Mesenchymal stem cell (in vitro differentiated cells and primary cell): ENCODE measurements at regions not wholly inside any gene's neighbourhood (a gene's known extent, or its start where the extent isn't known, plus 50 kb on each side); places are given as distances from the start of the nearest gene placed in this dataset.
A peak's percentile ranks its signal among the peaks of the same experiment; 100 is the strongest.

Experiments used
- DNase-seq: peaks from one replicate; pipeline ENCODE4 v3.0.0-alpha.2; 2013
- H2AFZ ChIP-seq: one replicate; pipeline ENCODE4 v1.6.1; 2013; ENCODE audit warnings: low read depth, mild to moderate bottlenecking, control low read depth, inconsistent platforms, low read length, moderate library complexity
- H2AK5ac ChIP-seq: 2 replicates; pipeline ENCODE4 v1.6.1; 2013; ENCODE audit warnings: low read length, moderate library complexity, mild to moderate bottlenecking, inconsistent platforms; ENCODE audit not compliant: severe bottlenecking
- H2BK120ac ChIP-seq: one replicate; pipeline ENCODE4 v1.6.1; 2013; ENCODE audit warnings: low read depth, mild to moderate bottlenecking, inconsistent platforms, low read length, moderate library complexity
- H2BK12ac ChIP-seq, 2 experiments: one replicate each; pipeline ENCODE4 v1.6.1; 2013; ENCODE audit warnings: inconsistent platforms in 2 of 2, low read length in 2 of 2, mild to moderate bottlenecking in 2 of 2, moderate library complexity in 2 of 2, control low read depth in 1 of 2
- H2BK15ac ChIP-seq: one replicate; pipeline ENCODE4 v1.6.1; 2013; ENCODE audit warnings: mild to moderate bottlenecking, low read depth, inconsistent platforms; ENCODE audit not compliant: poor library complexity, severe bottlenecking
- H2BK5ac ChIP-seq: 2 replicates; pipeline ENCODE4 v1.6.1; 2013; ENCODE audit warnings: low read depth, mild to moderate bottlenecking, low read length, control low read depth, inconsistent platforms; ENCODE audit not compliant: poor library complexity, severe bottlenecking
- H3K14ac ChIP-seq, 2 experiments: one replicate each; pipeline ENCODE4 v1.6.1; 2013; ENCODE audit warnings: inconsistent platforms in 2 of 2, low read length in 2 of 2, control low read depth in 1 of 2, mild to moderate bottlenecking in 1 of 2, moderate library complexity in 1 of 2
- H3K18ac ChIP-seq, 2 experiments: one replicate each; pipeline ENCODE4 v1.6.1; 2013; ENCODE audit warnings: inconsistent platforms in 2 of 2, low read length in 2 of 2, control low read depth in 1 of 2, low read depth in 1 of 2, mild to moderate bottlenecking in 1 of 2
- H3K23ac ChIP-seq, 2 experiments: one replicate each; pipeline ENCODE4 v1.6.1; 2013; ENCODE audit warnings: inconsistent platforms in 2 of 2, low read length in 2 of 2, mild to moderate bottlenecking in 2 of 2, moderate library complexity in 2 of 2, control low read depth in 1 of 2
- H3K27ac ChIP-seq: 2 replicates; pipeline ENCODE4 v1.5.1; 2013; ENCODE audit warnings: mild to moderate bottlenecking, moderate library complexity, low read length, control low read depth, inconsistent platforms; ENCODE audit not compliant: poor library complexity, severe bottlenecking
- H3K27me3 ChIP-seq, 2 experiments: 2 replicates each; pipeline versions ENCODE4 v1.6.1 to v1.7.0; 2013; ENCODE audit warnings: low read length in 2 of 2, mild to moderate bottlenecking in 2 of 2, moderate library complexity in 2 of 2, control low read depth in 1 of 2, inconsistent platforms in 1 of 2; ENCODE audit not compliant: control insufficient read depth in 1 of 2, insufficient read depth in 1 of 2
- H3K36me3 ChIP-seq, 2 experiments: 2 replicates each; pipeline versions ENCODE4 v1.6.1 to v1.7.0; 2013; ENCODE audit warnings: low read length in 2 of 2, control low read depth in 1 of 2, inconsistent platforms in 1 of 2, low read depth in 1 of 2, mild to moderate bottlenecking in 1 of 2; ENCODE audit not compliant: insufficient read depth in 2 of 2, control insufficient read depth in 1 of 2
- H3K4ac ChIP-seq, 2 experiments: one replicate each; pipeline ENCODE4 v1.6.1; 2013; ENCODE audit warnings: inconsistent platforms in 2 of 2, low read length in 2 of 2, mild to moderate bottlenecking in 2 of 2, moderate library complexity in 2 of 2, control low read depth in 1 of 2, low read depth in 1 of 2
- H3K4me1 ChIP-seq: 2 replicates; pipeline ENCODE4 v1.6.1; 2013; ENCODE audit warnings: low read depth, low read length, control low read depth; ENCODE audit not compliant: control insufficient read depth, insufficient read depth
- H3K4me2 ChIP-seq: 2 replicates; pipeline ENCODE4 v1.6.1; 2013; ENCODE audit warnings: low read length, mild to moderate bottlenecking, inconsistent platforms; ENCODE audit not compliant: poor library complexity, severe bottlenecking
- H3K4me3 ChIP-seq, 2 experiments: 2 replicates each; pipeline versions ENCODE4 v1.5.1 to v1.7.0; 2013; ENCODE audit warnings: low read length in 2 of 2, mild to moderate bottlenecking in 2 of 2, control low read depth in 1 of 2, low read depth in 1 of 2; ENCODE audit not compliant: insufficient read depth in 1 of 2
- H3K79me1 ChIP-seq: replicated peaks from 2 replicates; pipeline ENCODE4 v1.6.1; 2013; ENCODE audit warnings: mild to moderate bottlenecking, control low read depth, low read length, inconsistent platforms; ENCODE audit not compliant: poor library complexity, severe bottlenecking
- H3K9ac ChIP-seq: 2 replicates; pipeline ENCODE4 v1.7.0; 2013; ENCODE audit warnings: mild to moderate bottlenecking, low read length, moderate library complexity
- H3K9me3 ChIP-seq: 2 replicates; pipeline ENCODE4 v1.7.0; 2013; ENCODE audit warnings: mild to moderate bottlenecking, low read length; ENCODE audit not compliant: control insufficient read depth
- H4K8ac ChIP-seq: one replicate; pipeline ENCODE4 v1.6.1; 2013; ENCODE audit warnings: inconsistent platforms, mild to moderate bottlenecking, low read length, moderate library complexity
- H4K91ac ChIP-seq: one replicate; pipeline ENCODE4 v1.6.1; 2013; ENCODE audit warnings: mild to moderate bottlenecking, low read length, inconsistent platforms
- WGBS: methylation state at CpG from one replicate; pipeline ENCODE4 v1.1.7; 2013; ENCODE audit warnings: mixed read lengths; 5-methylcytosine and 5-hydroxymethylcytosine counted together

DNA sequence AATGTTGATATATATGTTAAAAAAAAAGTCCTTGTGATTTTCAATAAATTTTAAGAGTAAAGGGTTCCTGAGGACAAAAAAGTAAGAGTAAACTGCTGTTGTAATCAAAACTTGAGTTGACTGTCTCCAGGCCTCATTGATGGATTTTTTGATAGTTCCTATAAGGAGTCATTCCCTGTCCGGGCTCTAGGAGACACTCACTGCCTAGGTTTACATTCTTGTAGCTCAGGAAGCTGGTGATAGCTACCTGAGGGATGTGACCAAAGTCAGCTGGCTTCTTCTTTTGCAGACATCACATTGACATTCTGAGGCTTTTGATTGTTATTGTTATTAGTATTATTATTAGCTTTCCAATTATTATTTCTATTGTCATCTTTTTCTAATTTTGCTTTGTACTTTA, 116.5 kb upstream of the FBXL7 start:
- Histone ChIP-seq H3K9ac (no peak overlapping the region), H3K18ac (no peak overlapping the region), H2BK120ac (no peak overlapping the region), H3K27me3 (peaks cover 0 to 3% of the 10 kb centered on the region in 2 experiments), H2AK5ac (no peak overlapping the region), H3K27ac (no peak overlapping the region), H4K8ac (no peak overlapping the region), H3K4ac (no peak overlapping the region), H3K14ac (no peak overlapping the region), H3K9me3 (no peaks in the 10 kb centered on the region), H2BK5ac (no peak overlapping the region), H3K79me1 (no peaks in the 10 kb centered on the region), H3K4me1 (no peaks in the 10 kb centered on the region), H2AFZ (no peak overlapping the region), H3K4me2 (no peak overlapping the region), H3K4me3 (no peak overlapping the region), H2BK15ac (no peak overlapping the region), H2BK12ac (no peak overlapping the region), H3K36me3 (no peaks in the 10 kb centered on the region), H3K23ac (no peak overlapping the region), H4K91ac (no peak overlapping the region)
- 18% methylated on average over 1 of the region's 1 CpG for WGBS
- DNase-seq = peak; percentile 8

DNA sequence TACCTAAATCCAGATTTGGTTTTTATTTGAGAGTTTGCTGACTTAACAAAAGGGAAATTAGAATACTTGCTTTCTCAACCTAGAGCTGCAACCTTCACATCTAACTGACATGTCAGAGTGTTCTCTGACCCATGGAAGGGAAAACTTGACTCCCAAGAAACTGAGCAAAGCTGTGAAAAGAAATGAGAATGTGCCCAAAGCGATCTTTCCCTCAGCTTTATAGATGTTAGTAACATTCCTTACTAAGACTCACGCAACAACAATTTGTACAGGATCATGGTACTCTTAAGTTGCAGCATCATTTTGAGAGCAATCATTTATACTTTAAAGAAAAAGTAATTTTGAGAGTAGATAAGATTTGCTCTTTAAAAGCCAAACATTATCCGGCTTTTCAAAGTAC, 117.0 kb upstream of the FBXL7 start:
- H3K9ac ChIP-seq = no peak overlapping the region
- no peaks in the 10 kb centered on the region for H3K4me1 ChIP-seq
- no peak for DNase-seq
- no peak overlapping the region for H3K14ac ChIP-seq
- no peak overlapping the region for H4K91ac ChIP-seq
- no peak overlapping the region for H3K27ac ChIP-seq
- no peaks in the 10 kb centered on the region for H3K79me1 ChIP-seq
- no peaks in the 10 kb centered on the region for H3K36me3 ChIP-seq
- H3K18ac ChIP-seq = no peak overlapping the region
- no peak overlapping the region for H3K23ac ChIP-seq
- no peak overlapping the region for H2AK5ac ChIP-seq
- H2AFZ ChIP-seq = no peak overlapping the region
- H4K8ac ChIP-seq = no peak overlapping the region
- H3K4me2 ChIP-seq = no peak overlapping the region
- H3K4ac ChIP-seq = no peak overlapping the region
- no peaks in the 10 kb centered on the region for H3K9me3 ChIP-seq
- no peak overlapping the region for H2BK15ac ChIP-seq
- no peak overlapping the region for H2BK5ac ChIP-seq
- H3K27me3 ChIP-seq = peaks cover 0 to 3% of the 10 kb centered on the region in 2 experiments
- no peak overlapping the region for H2BK120ac ChIP-seq
- H3K4me3 ChIP-seq = no peak overlapping the region
- WGBS = no CpG with 5 or more reads among the region's 3 CpGs
- no peak overlapping the region for H2BK12ac ChIP-seq

- H3K9ac ChIP-seq = no peak overlapping the region
- no peaks in the 10 kb centered on the region for H3K4me1 ChIP-seq
- H2BK15ac ChIP-seq = no peak overlapping the region
- H3K79me1 ChIP-seq = no peaks in the 10 kb centered on the region
- peaks cover 3 to 4% of the 10 kb centered on the region in 2 experiments for H3K27me3 ChIP-seq
- H3K18ac ChIP-seq = no peak overlapping the region
- 91% methylated on average over 2 of the region's 2 CpGs for WGBS
- no peak overlapping the region for H4K8ac ChIP-seq
- no peak overlapping the region for H3K14ac ChIP-seq
- H3K9me3 ChIP-seq = no peaks in the 10 kb centered on the region
- H2AFZ ChIP-seq = no peak overlapping the region
- no peak for DNase-seq
- no peak overlapping the region for H2BK120ac ChIP-seq
- no peak overlapping the region for H4K91ac ChIP-seq
- no peak overlapping the region for H3K23ac ChIP-seq
- H3K4me2 ChIP-seq = no peak overlapping the region
- no peak overlapping the region for H3K27ac ChIP-seq
- H3K36me3 ChIP-seq = no peaks in the 10 kb centered on the region
- no peak overlapping the region for H3K4ac ChIP-seq
- no peak overlapping the region for H3K4me3 ChIP-seq
- no peak overlapping the region for H2BK12ac ChIP-seq
- H2AK5ac ChIP-seq = no peak overlapping the region
- no peak overlapping the region for H2BK5ac ChIP-seq
These were observed 122.2 kb upstream of the FBXL7 start for GRCh38 chr5:15377573-15378340.

GRCh38 chr5:15376803-15377202, 123.2 kb upstream of the FBXL7 start:
- Histone ChIP-seq H3K4me1 (no peaks in the 10 kb centered on the region), H3K79me1 (no peaks in the 10 kb centered on the region), H3K4ac (no peak overlapping the region), H3K14ac (no peak overlapping the region), H3K23ac (no peak overlapping the region), H4K8ac (no peak overlapping the region), H3K27ac (no peak overlapping the region), H3K4me2 (no peak overlapping the region), H2AFZ (no peak overlapping the region), H2BK12ac (no peak overlapping the region), H3K4me3 (no peak overlapping the region), H2BK120ac (no peak overlapping the region), H2BK15ac (no peak overlapping the region), H2BK5ac (no peak overlapping the region), H3K36me3 (no peaks in the 10 kb centered on the region), H3K9ac (no peak overlapping the region), H4K91ac (no peak overlapping the region), H3K27me3 (peaks cover 3 to 4% of the 10 kb centered on the region in 2 experiments), H3K9me3 (no peaks in the 10 kb centered on the region), H3K18ac (no peak overlapping the region), H2AK5ac (no peak overlapping the region)
- 40% methylated on average over 1 of the region's 2 CpGs for WGBS
- DNase-seq = no peak
